T-helper 2 cell (primary cell): ENCODE measurements at regions not wholly inside any gene's neighbourhood (a gene's known extent, or its start where the extent isn't known, plus 50 kb on each side); places are given as distances from the start of the nearest gene placed in this dataset.

Experiments
- DNase-seq, 5 experiments: peaks; one replicate each; pipeline versions ENCODE4 v3.0.0 to v3.0.0-alpha.2; 2012 to 2022

DNA sequence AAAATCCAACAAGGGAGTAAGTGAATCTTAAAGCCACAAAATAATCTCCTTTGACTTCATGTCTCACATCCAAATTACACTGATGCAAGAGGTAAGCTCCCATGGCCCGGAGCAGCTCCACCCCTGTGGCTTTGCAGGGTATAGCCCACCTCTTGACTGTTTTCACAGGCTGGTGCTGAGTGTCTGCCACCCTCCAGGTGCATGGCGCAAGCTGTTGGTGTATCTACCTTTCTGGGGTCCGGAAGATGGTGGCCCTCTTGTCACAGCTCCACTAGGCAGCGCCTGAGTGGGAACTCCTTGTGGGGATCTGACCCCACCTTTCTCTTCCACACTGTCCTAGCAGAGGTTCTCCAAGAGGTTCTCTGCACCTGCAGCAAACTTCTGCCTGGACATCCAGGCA is 1051.1 kb upstream of the CDH6 start:
- no peak for DNase-seq

- DNase-seq, result no peak
Measured at GRCh38 chr5:30121043-30121442, 1072.4 kb upstream of the CDH6 start.

- no peak for DNase-seq
Measured at GRCh38 chr5:30117135-30117534, 1076.4 kb upstream of the CDH6 start.

DNA sequence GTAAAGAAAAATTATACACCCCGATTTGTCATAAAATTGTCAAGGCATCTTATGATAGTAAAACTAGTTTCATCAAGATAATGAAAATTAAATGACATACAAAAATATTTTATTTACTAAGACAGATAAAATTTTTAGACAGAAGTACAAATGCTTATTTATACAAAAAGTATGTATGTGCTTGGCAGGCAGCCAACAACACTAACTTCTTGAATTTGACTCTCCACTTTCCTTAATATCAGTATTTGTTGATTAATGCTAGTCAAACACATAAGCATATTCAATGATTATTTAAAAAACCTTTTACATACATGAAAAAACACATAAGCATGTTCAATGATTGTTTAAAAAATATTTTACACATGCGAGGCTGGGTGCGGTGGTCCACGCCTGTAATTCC is 1079.9 kb upstream of the CDH6 start:
- no peak for DNase-seq

GRCh38 chr5:30112867-30113266 is 1080.6 kb upstream of the CDH6 start:
- DNase-seq, result no peak

GRCh38 chr5:30108051-30108450 is 1085.4 kb upstream of the CDH6 start:
- no peak for DNase-seq

GRCh38 chr5:30106596-30106995 is 1086.9 kb upstream of the CDH6 start:
- no peak for DNase-seq

DNA sequence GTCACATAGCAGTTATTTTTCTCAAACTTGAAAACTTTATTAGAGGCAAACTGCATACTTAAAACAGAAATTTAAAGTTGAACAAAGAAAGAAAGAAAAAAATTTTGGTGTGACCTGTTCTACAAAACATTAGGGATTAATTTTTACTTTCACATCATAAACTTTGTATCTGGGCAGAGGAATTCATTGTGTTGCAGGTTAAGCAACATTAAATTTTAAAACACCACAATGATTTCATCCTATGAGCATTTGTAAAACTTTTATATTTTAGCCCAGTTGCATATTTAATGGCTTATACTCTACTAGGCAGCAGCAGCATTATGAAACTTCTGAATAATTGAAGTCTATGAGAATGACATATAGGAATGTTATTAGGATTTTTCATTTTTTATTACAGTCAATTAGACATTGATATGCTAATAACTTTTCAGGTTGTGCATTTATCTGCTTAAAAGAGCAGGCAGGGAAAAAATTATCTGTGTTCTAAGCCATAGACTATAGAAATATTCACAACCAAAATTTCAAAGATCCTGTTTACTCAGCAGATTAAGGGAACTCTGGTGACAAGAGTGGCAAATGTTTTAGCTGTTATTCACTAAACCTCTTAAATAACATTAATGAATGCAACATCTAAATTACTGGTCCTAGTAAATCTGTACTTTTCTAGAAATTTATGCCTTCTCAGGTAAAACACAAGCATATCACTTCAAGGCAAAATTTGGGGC is 1088.5 kb upstream of the CDH6 start:
- no peak for DNase-seq

DNA sequence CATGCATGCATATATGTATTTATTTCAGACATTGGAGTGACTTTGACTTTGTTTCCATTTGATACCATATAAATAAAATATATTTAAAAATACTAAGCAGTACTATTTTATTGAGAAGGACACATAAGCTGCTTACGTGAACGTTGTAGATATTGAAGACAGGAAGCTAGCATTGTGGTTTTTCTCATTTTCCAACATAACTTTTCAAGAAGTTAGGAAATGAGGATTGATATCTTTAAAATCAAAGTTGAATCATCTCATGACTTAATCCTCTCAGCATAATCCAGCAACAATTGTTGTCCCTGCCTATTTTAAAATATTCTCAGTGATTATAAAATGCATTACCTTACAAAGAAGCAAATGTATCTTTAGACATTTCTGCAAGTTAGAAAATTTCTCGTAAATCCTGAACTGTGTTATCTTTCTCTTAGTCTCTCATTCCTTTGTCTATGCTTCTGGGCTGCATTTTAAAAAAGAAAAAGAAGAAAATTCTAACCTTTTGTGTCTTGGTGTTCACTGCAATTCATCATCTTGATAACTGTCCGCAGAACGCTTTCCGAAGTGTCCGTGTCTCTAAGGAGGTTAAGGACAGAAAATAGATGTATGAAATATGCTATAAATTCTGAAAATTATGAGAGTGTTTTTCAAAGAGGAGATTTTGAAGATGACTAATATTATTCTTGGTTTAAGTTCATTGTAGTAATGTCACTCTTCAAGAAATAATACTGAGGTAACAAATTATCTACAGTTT is 1089.9 kb upstream of the CDH6 start:
- DNase-seq, result no peak

GRCh38 chr5:30103052-30103451 is 1090.4 kb upstream of the CDH6 start:
- no peak for DNase-seq

- no peak for DNase-seq
Measured at GRCh38 chr5:30102185-30102584, 1091.3 kb upstream of the CDH6 start.

- no peak for DNase-seq
Measured at GRCh38 chr5:30100929-30101328, 1092.6 kb upstream of the CDH6 start.

DNA sequence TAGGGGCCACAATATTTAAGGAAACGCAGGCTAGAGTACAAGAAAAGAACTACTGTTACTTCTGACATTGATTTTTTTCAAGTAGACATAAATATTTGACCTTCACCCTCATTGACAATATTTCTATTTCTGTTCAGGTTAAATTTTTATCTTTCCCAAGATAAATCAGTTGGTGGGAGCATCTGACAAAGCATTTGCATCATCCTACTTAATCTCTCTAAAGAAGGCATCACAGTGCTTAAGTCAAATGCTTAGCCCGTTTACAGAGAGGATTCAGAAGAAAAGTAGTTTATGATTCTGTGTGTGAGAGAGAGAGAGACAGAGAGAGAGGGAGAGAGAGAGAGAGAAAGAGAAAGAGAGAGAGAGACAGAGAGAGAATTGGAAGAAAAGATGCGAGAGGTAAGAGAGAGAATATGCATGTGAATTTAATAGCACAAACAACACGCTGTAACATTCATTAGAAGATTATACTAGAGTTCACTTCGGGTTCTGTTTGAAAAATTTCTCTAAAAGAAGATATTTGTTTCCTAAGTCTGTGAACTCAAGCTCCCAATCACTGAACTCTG is 1093.3 kb upstream of the CDH6 start:
- no peak for DNase-seq

GRCh38 chr5:30099634-30100033 is 1093.9 kb upstream of the CDH6 start:
- no peak for DNase-seq

- no peak for DNase-seq
Measured at GRCh38 chr5:30098940-30099339, 1094.5 kb upstream of the CDH6 start.

DNA sequence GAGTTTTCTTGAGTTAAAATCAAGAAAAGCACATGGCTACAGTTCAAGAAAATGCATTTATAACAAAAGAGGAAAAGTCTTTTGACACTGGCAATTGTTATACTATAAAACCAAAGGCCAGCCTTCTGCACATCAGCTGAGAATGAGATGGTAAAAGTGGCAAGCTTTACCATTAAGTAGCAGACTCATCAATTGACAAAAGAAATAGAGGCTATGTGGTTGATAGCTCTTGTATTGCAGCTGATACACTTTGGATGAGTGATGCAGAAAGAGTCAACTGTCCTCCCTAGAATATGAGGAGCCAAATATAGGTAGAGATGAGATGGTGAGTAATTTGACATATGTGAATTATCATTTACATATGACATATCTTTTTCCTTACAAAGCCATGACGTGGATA is 1100.9 kb upstream of the CDH6 start:
- no peak for DNase-seq

- DNase-seq, result no peak
Measured at GRCh38 chr5:30069441-30070263, 1123.8 kb upstream of the CDH6 start.

- no peak for DNase-seq
Measured at GRCh38 chr5:30063503-30063902, 1130.0 kb upstream of the CDH6 start.

DNA sequence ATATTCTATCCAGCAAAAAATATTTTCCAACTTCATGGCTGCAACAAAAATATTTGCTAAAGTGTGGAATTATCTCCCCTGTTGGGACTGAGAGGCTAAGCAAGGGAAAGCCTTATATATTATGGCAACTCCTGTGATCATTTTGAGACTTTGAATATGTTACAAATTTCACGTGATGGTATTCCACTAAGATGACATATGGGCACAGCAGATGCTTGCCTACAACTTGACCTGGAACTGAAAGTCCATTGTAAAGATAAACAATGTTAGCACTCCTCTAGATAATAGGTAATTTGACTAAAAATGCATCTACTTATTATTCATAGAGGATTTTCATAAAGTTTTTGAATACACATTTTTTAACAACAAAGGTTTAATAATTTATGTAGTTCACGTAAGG is 1141.5 kb upstream of the CDH6 start:
- no peak for DNase-seq

GRCh38 chr5:30050056-30050815 is 1143.2 kb upstream of the CDH6 start:
- DNase-seq, result no peak

DNA sequence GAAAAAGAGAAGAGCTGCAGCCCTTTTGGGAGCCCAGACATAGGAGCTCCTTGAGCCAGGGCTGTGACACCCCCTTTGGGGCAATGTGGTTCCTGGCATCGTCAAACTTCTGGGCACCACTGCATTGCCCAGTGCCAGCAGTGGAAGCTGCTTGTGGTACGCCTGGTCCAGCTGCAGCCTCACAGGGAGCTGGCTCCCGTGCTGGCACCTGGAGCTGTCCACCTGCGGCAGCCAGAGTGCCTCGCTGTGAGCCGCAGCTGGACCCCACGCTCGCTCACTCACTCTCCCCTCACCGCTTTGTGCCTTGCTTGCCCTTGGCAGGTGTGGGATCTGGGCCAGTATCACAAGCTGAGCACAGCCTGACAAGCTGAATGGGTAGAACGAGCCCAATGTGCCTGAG is 1150.8 kb upstream of the CDH6 start:
- no peak for DNase-seq

GRCh38 chr5:30041831-30042385 is 1151.6 kb upstream of the CDH6 start:
- no peak for DNase-seq
